ENCODE measurements at regions not wholly inside any gene's neighbourhood (a gene's known extent, or its start where the extent isn't known, plus 50 kb on each side); places are given as distances from the start of the nearest gene placed in this dataset.
A peak's percentile ranks its signal among the peaks of the same experiment; 100 is the strongest.

DNA sequence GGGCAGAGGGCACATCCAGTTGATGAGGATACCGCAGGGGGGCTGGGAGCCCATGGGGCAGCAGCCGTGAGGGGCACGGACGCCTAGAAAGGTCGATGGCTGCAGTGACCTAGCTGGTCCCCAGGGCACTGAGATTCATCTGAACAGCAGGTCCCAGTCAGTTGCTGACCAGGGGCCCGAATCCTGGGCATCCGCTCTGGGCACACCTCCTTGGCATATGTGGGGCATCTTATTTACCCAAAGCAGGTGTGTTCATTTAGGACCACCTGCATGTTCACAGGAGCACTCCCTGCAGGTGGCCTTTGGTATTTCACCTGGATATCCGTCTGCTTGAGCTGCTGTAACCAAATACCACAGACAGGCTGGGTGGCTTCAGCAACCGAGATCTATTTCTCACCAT is 72.0 kb upstream of the ODC1 start:
- H3K9me3 ChIP-seq (replicated peaks; ENCODE audit: control insufficient read depth, insufficient read depth, low read depth, low read length) = peaks cover 8% of the 10 kb centered on the region; the same call in 1 of the 2 replicates
- TF ChIP-seq, protein P1, sequence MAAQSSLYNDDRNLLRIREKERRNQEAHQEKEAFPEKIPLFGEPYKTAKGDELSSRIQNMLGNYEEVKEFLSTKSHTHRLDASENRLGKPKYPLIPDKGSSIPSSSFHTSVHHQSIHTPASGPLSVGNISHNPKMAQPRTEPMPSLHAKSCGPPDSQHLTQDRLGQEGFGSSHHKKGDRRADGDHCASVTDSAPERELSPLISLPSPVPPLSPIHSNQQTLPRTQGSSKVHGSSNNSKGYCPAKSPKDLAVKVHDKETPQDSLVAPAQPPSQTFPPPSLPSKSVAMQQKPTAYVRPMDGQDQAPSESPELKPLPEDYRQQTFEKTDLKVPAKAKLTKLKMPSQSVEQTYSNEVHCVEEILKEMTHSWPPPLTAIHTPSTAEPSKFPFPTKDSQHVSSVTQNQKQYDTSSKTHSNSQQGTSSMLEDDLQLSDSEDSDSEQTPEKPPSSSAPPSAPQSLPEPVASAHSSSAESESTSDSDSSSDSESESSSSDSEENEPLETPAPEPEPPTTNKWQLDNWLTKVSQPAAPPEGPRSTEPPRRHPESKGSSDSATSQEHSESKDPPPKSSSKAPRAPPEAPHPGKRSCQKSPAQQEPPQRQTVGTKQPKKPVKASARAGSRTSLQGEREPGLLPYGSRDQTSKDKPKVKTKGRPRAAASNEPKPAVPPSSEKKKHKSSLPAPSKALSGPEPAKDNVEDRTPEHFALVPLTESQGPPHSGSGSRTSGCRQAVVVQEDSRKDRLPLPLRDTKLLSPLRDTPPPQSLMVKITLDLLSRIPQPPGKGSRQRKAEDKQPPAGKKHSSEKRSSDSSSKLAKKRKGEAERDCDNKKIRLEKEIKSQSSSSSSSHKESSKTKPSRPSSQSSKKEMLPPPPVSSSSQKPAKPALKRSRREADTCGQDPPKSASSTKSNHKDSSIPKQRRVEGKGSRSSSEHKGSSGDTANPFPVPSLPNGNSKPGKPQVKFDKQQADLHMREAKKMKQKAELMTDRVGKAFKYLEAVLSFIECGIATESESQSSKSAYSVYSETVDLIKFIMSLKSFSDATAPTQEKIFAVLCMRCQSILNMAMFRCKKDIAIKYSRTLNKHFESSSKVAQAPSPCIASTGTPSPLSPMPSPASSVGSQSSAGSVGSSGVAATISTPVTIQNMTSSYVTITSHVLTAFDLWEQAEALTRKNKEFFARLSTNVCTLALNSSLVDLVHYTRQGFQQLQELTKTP (IDR thresholded peaks at IDR 0.05; ENCODE audit: low read depth in 1 of 2, partially characterized antibody in 2 of 2) = no peak
- TF ChIP-seq, protein P2, sequence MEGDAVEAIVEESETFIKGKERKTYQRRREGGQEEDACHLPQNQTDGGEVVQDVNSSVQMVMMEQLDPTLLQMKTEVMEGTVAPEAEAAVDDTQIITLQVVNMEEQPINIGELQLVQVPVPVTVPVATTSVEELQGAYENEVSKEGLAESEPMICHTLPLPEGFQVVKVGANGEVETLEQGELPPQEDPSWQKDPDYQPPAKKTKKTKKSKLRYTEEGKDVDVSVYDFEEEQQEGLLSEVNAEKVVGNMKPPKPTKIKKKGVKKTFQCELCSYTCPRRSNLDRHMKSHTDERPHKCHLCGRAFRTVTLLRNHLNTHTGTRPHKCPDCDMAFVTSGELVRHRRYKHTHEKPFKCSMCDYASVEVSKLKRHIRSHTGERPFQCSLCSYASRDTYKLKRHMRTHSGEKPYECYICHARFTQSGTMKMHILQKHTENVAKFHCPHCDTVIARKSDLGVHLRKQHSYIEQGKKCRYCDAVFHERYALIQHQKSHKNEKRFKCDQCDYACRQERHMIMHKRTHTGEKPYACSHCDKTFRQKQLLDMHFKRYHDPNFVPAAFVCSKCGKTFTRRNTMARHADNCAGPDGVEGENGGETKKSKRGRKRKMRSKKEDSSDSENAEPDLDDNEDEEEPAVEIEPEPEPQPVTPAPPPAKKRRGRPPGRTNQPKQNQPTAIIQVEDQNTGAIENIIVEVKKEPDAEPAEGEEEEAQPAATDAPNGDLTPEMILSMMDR (IDR thresholded peaks at IDR 0.05 in 2 of 3, conservative IDR thresholded peaks at IDR 0.05 in 1 of 3; ENCODE audit: insufficient read depth in 2 of 3, low read depth in 1 of 3, low read length in 3 of 3) = peak in 2 of 3 experiments; percentile 34 to 39; a peak in 3 of 6 replicates
- BruUV-seq (replicated peaks) = no TSS peak
- no peaks in the 10 kb centered on the region for H3K9me1 ChIP-seq (ENCODE audit: control insufficient read depth, insufficient read depth, low read length)
- H3K4me3 ChIP-seq = no peak overlapping the region
- peaks cover 4 to 9% of the 10 kb centered on the region in 2 experiments; a peak in 3 of 5 replicates for H3K27me3 ChIP-seq (ENCODE audit: control insufficient read depth in 2 of 2, insufficient read depth in 2 of 2, low read length in 2 of 2)
- H3K27ac ChIP-seq (ENCODE audit: extremely low read depth, low read depth, low read length) = no peak overlapping the region
- intact Hi-C loops (cut with micrococcal nuclease) = no loop called here
- no peak overlapping the region for H2AFZ ChIP-seq (ENCODE audit: low read depth, low read length)
- in situ Hi-C loops (cut with MboI) = no loop called here
- peaks cover 0 to 24% of the 10 kb centered on the region in 2 experiments; a peak in 2 of 5 replicates for H3K4me1 ChIP-seq (replicated peaks in 1 of 2; ENCODE audit: control insufficient read depth in 2 of 2, insufficient read depth in 2 of 2, low read length in 2 of 2)
- FAIRE-seq = no peak
- H3K36me3 ChIP-seq (ENCODE audit: control insufficient read depth, insufficient read depth, low read length) = no peaks in the 10 kb centered on the region
- WGBS (ENCODE audit: insufficient coverage, low coverage, missing lambda C conversion rate) = 41% methylated on average over 8 of the region's 9 CpGs
- no peaks in the 10 kb centered on the region for H3K79me2 ChIP-seq (ENCODE audit: control insufficient read depth, insufficient read depth, low read length)
- H4K20me1 ChIP-seq (replicated peaks; ENCODE audit: control insufficient read depth, insufficient read depth, low read length) = no peaks in the 10 kb centered on the region
- ChIA-PET CTCF (ENCODE audit: low intra/inter-chr PET ratio) (no interaction called here), POLR2A (no interaction called here)
- ATAC-seq = peak; percentile 63
- DNase-seq (ENCODE audit: extremely low read depth in 1 of 4, low spot score in 3 of 4) = no peak
- H3K9ac ChIP-seq (ENCODE audit: insufficient read depth in 1 of 2, low read depth in 2 of 2, low read length in 2 of 2) = no peak overlapping the region
- H3K4me2 ChIP-seq (ENCODE audit: insufficient read depth, low read length) = no peak overlapping the region
